ENCODE measurements at regions not wholly inside any gene's neighbourhood (a gene's known extent, or its start where the extent isn't known, plus 50 kb on each side); places are given as distances from the start of the nearest gene placed in this dataset.

DNA sequence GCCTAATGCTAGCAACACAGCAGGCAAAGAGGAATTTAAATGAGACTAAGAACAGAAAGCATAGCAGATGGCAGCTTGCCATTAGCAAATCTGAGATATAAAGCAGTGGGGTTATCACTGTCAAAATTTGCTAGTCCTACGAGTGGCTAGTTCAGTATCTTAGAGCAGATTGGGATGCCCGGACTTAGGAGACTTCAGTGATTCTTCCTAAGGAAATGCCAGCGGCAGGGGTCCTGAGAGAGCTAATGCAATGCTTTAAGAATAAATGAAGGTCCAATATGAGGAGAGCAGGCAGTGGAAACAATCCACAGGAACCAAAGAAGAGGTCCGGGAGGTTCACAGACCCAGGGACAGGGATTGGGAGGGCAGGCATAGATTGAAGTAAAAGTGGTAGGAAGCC, 169.3 kb upstream of the NPSR1 start:
- TF ChIP-seq, protein P1, sequence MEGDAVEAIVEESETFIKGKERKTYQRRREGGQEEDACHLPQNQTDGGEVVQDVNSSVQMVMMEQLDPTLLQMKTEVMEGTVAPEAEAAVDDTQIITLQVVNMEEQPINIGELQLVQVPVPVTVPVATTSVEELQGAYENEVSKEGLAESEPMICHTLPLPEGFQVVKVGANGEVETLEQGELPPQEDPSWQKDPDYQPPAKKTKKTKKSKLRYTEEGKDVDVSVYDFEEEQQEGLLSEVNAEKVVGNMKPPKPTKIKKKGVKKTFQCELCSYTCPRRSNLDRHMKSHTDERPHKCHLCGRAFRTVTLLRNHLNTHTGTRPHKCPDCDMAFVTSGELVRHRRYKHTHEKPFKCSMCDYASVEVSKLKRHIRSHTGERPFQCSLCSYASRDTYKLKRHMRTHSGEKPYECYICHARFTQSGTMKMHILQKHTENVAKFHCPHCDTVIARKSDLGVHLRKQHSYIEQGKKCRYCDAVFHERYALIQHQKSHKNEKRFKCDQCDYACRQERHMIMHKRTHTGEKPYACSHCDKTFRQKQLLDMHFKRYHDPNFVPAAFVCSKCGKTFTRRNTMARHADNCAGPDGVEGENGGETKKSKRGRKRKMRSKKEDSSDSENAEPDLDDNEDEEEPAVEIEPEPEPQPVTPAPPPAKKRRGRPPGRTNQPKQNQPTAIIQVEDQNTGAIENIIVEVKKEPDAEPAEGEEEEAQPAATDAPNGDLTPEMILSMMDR (IDR thresholded peaks at IDR 0.05; ENCODE audit: insufficient read depth, low read depth, low read length) = no peak
- no peak for TF ChIP-seq EZH2 (IDR thresholded peaks at IDR 0.05; ENCODE audit: insufficient read depth, low read length)
